GM23338 (cell line): ENCODE measurements at regions not wholly inside any gene's neighbourhood (a gene's known extent, or its start where the extent isn't known, plus 50 kb on each side); places are given as distances from the start of the nearest gene placed in this dataset.

Source experiments
- CREB1 ChIP-seq: fragments of 250-450 bp; sonication (Bioruptor Pico); IDR thresholded peaks from 2 replicates; pipeline ENCODE4 v1.5.0; 2020; ENCODE audit warnings: low read depth, mild to moderate bottlenecking, moderate library complexity
- ETS1 ChIP-seq: IDR thresholded peaks from 2 replicates; pipeline ENCODE4 v1.6.1; 2016; ENCODE audit warnings: antibody characterized with exemption
- EZH2 ChIP-seq: fragments of 200-600 bp; sonication (generic); IDR thresholded peaks from one replicate; pipeline ENCODE4 v1.8.0; 2017; ENCODE audit warnings: antibody characterized with exemption, mild to moderate bottlenecking, low read depth; ENCODE audit not compliant: unreplicated experiment
- EZH2phosphoT487 ChIP-seq: fragments of 200-600 bp; sonication (generic); IDR thresholded peaks from one replicate; pipeline ENCODE4 v1.8.1; 2018; ENCODE audit warnings: antibody characterized with exemption; ENCODE audit not compliant: unreplicated experiment
- JUNB ChIP-seq: IDR thresholded peaks from one replicate; pipeline ENCODE4 v1.6.1; 2016; ENCODE audit warnings: antibody characterized with exemption; ENCODE audit not compliant: unreplicated experiment
- NANOG ChIP-seq: IDR thresholded peaks from 2 replicates; pipeline ENCODE4 v1.6.1; 2016; ENCODE audit warnings: antibody characterized with exemption, borderline replicate concordance
- POLR2AphosphoS5 ChIP-seq: IDR thresholded peaks from 2 replicates; pipeline ENCODE4 v1.6.1; 2016; ENCODE audit warnings: antibody characterized with exemption, low read depth
- REST ChIP-seq: IDR thresholded peaks from one replicate; pipeline ENCODE4 v1.6.1; 2018; ENCODE audit warnings: antibody characterized with exemption; ENCODE audit not compliant: unreplicated experiment
- STAT1 ChIP-seq: IDR thresholded peaks from one replicate; pipeline ENCODE4 v1.6.1; 2016; ENCODE audit warnings: antibody characterized with exemption; ENCODE audit not compliant: unreplicated experiment
- ZNF114 ChIP-seq: fragments of 250-450 bp; sonication (Bioruptor Pico); IDR thresholded peaks from 2 replicates; pipeline ENCODE4 v1.5.0; 2020; ENCODE audit warnings: mild to moderate bottlenecking, moderate library complexity
- ZNF331 ChIP-seq: fragments of 250-450 bp; sonication (Bioruptor Pico); IDR thresholded peaks from 2 replicates; pipeline ENCODE4 v1.5.0; 2020; ENCODE audit warnings: low read depth, mild to moderate bottlenecking, moderate library complexity
- TF ChIP-seq, protein P1 (sequence below), 2 experiments: fragments of 200-600 bp in 1 of 2; sonication (generic) in 1 of 2; conservative IDR thresholded peaks; 2 replicates each; pipeline versions ENCODE4 v1.5.1 to v1.6.1; 2016 to 2017; ENCODE audit warnings: antibody characterized with exemption in 2 of 2, low read depth in 2 of 2, mild to moderate bottlenecking in 2 of 2, moderate library complexity in 1 of 2
- TF ChIP-seq, protein P2 (sequence below): fragments of 250-450 bp; sonication (Bioruptor Pico); IDR thresholded peaks from 2 replicates; pipeline ENCODE4 v1.5.0; 2020; ENCODE audit warnings: mild to moderate bottlenecking, moderate library complexity

DNA sequence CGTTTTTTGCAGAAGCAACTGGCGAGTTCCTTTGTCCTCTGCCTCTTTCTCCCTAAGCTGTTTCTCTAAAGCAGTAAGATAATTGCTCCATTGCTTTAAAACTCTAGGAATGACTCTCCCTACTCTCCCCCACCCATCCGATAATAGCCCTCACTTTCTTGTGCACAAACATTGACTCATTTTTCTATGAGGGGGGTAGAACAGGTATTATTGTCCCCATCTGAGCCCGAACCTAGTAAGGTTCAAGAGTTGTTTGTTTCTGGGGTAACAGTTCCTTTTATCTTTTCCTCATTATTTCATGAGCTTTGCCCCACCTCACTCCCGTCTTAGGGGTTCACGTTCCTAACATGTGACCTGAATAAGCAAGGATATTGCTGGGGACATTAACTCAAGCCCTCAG lies 190.6 kb downstream of the EMP1 start:
- TF ChIP-seq EZH2 = no peak
- TF ChIP-seq, protein P1, sequence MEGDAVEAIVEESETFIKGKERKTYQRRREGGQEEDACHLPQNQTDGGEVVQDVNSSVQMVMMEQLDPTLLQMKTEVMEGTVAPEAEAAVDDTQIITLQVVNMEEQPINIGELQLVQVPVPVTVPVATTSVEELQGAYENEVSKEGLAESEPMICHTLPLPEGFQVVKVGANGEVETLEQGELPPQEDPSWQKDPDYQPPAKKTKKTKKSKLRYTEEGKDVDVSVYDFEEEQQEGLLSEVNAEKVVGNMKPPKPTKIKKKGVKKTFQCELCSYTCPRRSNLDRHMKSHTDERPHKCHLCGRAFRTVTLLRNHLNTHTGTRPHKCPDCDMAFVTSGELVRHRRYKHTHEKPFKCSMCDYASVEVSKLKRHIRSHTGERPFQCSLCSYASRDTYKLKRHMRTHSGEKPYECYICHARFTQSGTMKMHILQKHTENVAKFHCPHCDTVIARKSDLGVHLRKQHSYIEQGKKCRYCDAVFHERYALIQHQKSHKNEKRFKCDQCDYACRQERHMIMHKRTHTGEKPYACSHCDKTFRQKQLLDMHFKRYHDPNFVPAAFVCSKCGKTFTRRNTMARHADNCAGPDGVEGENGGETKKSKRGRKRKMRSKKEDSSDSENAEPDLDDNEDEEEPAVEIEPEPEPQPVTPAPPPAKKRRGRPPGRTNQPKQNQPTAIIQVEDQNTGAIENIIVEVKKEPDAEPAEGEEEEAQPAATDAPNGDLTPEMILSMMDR (conservative IDR thresholded peaks at IDR 0.05; ENCODE audit: low read depth in 2 of 2) = no peak
- no peak for TF ChIP-seq POLR2AphosphoS5
- TF ChIP-seq EZH2phosphoT487 = no peak
- TF ChIP-seq, protein P2, sequence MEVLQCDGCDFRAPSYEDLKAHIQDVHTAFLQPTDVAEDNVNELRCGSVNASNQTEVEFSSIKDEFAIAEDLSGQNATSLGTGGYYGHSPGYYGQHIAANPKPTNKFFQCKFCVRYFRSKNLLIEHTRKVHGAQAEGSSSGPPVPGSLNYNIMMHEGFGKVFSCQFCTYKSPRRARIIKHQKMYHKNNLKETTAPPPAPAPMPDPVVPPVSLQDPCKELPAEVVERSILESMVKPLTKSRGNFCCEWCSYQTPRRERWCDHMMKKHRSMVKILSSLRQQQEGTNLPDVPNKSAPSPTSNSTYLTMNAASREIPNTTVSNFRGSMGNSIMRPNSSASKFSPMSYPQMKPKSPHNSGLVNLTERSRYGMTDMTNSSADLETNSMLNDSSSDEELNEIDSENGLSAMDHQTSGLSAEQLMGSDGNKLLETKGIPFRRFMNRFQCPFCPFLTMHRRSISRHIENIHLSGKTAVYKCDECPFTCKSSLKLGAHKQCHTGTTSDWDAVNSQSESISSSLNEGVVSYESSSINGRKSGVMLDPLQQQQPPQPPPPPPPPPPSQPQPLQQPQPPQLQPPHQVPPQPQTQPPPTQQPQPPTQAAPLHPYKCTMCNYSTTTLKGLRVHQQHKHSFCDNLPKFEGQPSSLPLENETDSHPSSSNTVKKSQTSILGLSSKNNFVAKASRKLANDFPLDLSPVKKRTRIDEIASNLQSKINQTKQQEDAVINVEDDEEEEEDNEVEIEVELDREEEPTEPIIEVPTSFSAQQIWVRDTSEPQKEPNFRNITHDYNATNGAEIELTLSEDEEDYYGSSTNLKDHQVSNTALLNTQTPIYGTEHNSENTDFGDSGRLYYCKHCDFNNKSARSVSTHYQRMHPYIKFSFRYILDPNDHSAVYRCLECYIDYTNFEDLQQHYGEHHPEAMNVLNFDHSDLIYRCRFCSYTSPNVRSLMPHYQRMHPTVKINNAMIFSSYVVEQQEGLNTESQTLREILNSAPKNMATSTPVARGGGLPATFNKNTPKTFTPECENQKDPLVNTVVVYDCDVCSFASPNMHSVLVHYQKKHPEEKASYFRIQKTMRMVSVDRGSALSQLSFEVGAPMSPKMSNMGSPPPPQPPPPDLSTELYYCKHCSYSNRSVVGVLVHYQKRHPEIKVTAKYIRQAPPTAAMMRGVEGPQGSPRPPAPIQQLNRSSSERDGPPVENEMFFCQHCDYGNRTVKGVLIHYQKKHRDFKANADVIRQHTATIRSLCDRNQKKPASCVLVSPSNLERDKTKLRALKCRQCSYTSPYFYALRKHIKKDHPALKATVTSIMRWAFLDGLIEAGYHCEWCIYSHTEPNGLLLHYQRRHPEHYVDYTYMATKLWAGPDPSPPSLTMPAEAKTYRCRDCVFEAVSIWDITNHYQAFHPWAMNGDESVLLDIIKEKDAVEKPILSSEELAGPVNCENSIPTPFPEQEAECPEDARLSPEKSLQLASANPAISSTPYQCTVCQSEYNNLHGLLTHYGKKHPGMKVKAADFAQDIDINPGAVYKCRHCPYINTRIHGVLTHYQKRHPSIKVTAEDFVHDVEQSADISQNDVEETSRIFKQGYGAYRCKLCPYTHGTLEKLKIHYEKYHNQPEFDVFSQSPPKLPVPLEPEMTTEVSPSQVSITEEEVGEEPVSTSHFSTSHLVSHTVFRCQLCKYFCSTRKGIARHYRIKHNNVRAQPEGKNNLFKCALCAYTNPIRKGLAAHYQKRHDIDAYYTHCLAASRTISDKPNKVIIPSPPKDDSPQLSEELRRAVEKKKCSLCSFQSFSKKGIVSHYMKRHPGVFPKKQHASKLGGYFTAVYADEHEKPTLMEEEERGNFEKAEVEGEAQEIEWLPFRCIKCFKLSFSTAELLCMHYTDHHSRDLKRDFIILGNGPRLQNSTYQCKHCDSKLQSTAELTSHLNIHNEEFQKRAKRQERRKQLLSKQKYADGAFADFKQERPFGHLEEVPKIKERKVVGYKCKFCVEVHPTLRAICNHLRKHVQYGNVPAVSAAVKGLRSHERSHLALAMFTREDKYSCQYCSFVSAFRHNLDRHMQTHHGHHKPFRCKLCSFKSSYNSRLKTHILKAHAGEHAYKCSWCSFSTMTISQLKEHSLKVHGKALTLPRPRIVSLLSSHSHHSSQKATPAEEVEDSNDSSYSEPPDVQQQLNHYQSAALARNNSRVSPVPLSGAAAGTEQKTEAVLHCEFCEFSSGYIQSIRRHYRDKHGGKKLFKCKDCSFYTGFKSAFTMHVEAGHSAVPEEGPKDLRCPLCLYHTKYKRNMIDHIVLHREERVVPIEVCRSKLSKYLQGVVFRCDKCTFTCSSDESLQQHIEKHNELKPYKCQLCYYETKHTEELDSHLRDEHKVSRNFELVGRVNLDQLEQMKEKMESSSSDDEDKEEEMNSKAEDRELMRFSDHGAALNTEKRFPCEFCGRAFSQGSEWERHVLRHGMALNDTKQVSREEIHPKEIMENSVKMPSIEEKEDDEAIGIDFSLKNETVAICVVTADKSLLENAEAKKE (CRISPR knock-in tag) = no peak
- no peak for TF ChIP-seq CREB1 (CRISPR knock-in tag)
- TF ChIP-seq NANOG = no peak
- no peak for TF ChIP-seq REST
- TF ChIP-seq ETS1 = no peak
- no peak for TF ChIP-seq JUNB
- no peak for TF ChIP-seq STAT1
- TF ChIP-seq ZNF114 (CRISPR knock-in tag) = no peak
- no peak for TF ChIP-seq ZNF331 (CRISPR knock-in tag)
